Head of caudate nucleus (tissue), 42 donors: ENCODE measurements at regions not wholly inside any gene's neighbourhood (a gene's known extent, or its start where the extent isn't known, plus 50 kb on each side); places are given as distances from the start of the nearest gene placed in this dataset.

ENCODE experiments used
- DNase-seq, 42 donors: peaks; one replicate each; pipeline versions ENCODE4 v3.0.0 to v3.0.0-alpha.2; 2020 to 2021; ENCODE audit warnings: mixed read lengths in 7 of 42
- intact Hi-C: fragments of 100-400 bp; cut with DNase I; formaldehyde crosslinking; loops from one replicate; pipeline ENCODE4 v1.15.0; 2022

DNA sequence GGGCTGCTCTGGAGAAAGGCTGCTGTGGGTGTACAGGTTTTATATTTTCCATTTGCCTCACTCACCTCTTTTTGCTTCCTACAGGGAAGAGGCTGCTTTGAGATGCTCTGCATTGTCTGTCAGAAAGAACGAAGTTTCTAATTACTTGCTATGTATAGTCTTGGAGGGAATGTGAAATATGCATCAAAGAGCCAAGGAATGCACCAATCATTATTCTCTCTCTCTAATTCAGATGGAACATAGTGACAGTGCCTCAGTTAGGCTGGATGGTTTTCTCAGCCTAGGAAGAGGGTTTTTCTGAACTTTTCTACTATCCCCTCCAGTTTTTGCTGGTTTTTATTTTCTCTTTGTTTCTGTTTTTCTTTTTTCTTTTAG is 106.8 kb upstream of the SLC4A4 start:
- peak in 2 of 42 donors; percentile 13 to 26 for DNase-seq
- intact Hi-C loops: no loop called here

DNA sequence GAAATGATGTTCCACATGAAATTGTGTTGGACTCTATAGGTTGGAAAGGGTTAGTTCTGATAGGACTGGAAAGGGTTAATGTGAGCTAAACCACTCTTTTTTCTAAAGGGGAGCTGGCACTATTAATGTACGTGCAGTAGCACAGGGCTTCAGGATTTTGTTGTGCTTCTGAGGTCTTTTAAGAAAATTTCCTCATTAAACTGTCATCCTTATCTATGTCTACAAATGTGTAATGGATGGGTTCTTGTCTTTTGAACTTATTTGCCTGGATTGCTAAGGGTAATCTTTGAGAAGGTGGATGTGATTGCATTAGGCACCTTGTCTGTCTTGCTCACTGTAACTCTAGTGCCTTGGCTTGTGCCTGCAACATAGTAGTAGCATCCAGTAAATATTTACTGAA is 106.0 kb upstream of the SLC4A4 start:
- intact Hi-C loops: no loop called here
- no peak for DNase-seq

DNA sequence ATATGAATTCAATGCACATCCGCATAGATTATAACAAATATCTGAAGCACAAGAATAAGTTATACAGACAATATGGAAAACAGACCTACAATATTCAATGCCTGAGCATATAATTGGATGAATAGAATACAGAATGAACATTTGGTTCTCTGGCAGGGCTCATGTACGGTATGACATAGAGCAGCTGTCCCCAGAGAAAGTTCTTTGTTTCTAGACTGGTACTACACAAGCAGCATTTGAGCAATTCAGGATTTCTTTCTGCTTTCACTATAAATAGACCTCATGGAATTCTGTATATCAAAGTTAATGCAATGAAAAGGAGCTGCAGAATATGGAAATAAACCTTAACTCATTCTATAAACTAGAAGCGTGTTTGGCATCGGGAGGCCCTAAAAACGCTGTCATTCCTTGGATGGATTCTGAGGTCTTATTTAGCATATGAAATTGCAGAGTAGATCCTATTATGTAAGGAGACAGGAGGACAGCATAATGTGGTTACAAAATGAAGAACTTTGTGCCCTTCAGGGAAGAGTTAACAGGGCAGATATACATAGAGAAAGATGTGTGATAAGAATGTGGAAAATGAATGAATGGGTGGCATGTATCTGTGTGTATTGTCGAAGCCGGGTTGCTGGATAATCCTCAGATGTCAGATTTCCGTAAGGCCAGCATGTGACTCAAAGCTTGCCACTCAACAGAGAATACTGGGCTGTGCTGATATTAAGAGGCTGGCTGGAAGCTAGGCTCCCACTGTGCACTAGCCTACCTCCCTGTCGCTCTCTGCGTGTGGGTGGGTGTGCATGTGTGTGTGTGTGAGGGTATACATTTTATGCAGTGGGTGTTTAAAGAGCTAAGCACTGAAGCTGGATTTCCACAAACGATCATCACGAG is 103.3 kb upstream of the SLC4A4 start:
- intact Hi-C loops: no loop called here
- DNase-seq: peak in 40 of 42 donors; percentile 8 to 88 (median 58)

DNA sequence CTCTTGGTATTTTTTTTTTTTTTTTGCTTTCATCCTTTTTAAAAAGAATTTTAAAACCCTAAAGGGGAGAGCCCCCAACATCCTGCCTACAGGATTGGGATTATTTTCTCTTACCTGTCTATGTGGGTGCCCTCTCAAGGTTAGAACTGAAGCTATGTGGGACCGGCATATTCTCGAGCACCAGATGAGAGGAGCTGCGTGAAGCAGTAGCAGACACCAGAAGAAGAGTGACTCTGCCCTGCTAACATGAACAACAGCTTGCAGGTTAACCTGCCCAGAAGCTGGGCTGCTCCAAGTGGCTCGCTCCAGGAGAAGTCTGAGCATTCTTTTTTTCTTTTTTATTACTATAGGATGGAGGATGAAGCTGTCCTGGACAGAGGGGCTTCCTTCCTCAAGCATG is 102.6 kb upstream of the SLC4A4 start:
- DNase-seq: peak in 9 of 42 donors; percentile 5 to 58 (median 37)
- intact Hi-C loops: no loop called here

DNA sequence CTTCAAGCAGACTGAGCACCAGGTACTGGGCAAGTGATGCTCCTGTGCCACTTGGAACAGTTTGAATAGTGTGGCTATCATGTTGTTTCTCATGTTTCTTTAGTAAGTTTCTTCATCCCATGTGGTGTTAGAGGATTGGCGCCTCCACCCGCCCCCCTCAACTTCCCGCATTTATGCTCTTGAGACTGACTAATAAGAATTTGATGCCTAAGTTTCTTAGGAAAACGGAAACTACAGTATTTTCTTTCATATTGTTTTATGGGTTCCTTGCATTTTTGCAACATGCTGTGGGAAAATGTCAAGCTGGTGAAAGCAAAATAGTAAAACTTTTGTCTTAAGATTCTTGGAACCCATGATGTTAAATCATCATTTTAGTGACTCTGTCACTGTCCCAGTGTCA is 101.2 kb upstream of the SLC4A4 start:
- DNase-seq: peak in 3 of 42 donors; percentile 13 to 34 (median 30)
- intact Hi-C loops: no loop called here

DNA sequence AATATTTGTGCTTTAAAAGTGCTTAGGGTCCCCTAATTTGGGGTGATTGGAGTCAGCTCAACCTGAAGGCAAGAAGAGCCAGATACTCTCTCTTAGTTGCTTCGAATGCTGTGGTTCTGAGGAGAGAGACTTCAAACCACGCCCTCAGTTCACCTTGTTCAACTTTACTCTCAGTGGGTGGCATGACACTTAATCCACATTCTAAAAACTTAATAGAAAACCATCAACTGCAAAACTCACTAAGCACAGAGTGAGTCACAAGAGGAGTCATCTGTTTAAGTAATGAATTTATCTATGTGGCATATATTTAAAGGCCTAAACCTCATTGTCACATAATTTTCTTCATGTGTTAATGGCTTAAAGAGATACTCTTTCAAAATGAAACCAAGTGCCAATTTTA is 99.5 kb upstream of the SLC4A4 start:
- peak in 11 of 42 donors; percentile 16 to 75 (median 41) for DNase-seq
- intact Hi-C loops: no loop called here

DNA sequence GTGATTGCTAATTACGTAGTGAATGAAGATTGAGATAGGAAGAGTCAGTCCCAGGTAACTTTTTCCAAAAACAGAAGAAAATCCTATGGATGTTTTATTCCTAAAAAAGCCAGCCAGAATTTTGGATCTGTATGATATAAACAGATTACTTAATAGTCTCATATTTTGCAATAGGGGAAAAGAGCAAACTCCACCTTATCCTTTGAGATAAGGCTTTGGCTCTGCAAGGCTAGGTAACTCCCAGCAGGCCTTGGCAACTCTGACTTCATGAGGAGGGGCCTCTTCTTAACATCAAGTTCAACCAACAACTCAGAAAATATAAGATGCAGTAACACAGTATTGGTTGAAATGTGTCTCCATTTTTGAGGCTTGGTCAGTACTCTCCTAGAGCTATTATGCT is 98.7 kb upstream of the SLC4A4 start:
- intact Hi-C loops: no loop called here
- no peak for DNase-seq

DNA sequence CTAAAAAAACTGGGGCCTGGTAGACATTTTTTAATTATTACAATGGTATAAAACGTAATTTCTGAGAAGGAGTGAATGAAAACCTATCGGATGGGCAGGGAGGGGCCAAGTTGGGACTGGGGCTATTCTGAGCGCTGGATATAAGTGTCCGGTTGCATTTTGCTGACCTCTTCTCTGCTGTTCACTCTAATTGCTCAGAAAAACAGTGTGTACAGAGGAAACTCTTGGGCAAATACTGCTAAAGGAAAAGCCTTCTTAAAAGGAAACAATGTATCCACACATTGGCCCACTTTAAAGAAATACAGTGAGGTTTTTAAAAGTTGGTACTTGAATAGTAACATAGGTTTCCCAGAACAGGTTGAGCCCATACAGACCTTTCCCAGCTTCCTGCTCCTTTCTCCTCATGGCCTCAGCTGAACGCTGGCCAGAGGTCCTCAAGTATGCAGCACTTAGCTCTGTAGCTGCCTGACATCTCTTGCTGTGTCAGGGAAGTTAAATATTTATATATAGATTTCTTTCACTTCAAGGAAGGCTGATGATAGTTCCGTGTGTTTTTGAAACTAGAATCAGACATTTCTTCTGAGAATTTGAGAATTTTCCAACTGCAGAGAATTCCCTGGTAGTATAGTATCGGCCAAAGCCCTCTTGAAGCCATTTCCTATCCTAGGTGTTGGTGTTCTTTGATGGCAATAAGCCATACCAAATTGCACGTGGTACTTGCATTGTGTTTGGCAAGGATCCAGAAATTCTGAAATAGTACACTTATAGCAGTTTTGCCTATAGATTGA is 97.1 kb upstream of the SLC4A4 start:
- intact Hi-C loops: no loop called here
- no peak for DNase-seq

DNA sequence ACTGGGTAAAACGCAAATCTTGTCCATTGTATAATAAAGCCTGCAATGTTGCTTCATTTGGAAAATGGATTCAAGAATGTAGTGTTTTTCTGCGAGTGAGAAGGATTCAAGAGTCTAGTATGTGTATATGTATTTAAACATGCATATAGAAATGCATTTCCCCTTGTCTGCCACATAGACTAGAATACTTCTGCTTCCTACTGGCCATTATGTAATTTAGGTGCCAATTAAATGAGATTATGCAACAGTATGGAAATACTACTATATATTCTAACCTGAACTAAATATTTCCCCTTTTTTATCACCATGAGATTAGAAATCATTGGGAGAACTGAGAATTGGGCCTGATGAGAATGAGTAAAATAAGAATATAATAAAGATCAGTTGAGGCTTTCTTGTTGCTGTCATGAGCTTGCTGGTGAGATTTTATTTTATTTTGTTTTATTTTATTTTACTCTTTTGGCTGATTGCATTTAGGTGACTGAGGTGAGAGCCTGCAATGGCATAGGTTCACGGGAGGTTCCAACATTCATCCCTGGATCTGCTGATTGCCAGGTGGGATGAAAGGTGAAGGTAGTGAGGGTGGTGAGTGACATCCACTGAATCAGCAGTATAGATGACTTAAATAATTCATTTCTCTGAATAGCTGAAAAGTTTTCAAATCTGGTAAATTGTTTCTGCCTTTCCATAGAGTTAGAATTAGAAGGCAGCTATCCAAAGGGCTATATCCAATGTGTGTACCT is 95.6 kb upstream of the SLC4A4 start:
- intact Hi-C loops: no loop called here
- DNase-seq: peak in 14 of 42 donors; percentile 22 to 73 (median 49)

DNA sequence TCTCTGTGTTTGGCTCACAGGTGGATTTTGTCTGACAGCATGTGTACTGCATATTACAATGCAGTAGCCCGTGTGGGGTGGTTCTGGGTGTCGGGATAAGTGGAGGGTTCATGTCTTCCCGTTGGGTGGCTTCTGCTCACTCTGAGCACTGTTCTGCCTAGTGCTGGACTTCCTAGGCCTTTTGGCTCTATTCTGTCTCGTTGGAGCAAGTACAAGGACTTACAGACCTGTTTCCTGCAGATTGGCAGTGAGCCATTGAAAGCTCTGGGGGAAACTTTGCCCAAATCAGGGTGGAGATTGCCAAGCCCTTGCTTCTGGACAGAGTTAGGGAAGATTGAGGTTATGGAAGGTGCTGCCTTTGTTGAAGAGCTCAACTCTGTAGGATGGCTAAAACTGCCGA is 91.1 kb upstream of the SLC4A4 start:
- peak in 2 of 42 donors; percentile 18 to 31 for DNase-seq
- intact Hi-C loops: no loop called here

DNA sequence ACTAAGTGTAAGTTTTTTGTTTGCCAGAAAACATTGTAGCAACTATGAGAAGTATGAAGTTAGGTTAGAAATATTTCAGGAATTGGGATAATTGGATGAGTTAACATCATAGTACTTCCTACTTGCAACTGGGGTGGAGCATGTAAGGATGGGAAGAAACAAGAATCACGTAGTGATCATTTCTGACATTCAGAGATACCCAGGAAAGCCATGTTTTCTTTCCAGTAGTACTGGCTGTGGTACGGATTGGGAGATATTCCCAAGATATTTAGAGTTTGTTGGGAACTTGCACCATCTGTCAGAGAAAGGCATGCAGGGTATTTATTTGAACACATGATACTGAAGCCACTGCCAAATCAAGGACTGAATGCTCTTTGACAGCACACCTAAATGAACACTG is 87.6 kb upstream of the SLC4A4 start:
- no peak for DNase-seq
- intact Hi-C loops: no loop called here

DNA sequence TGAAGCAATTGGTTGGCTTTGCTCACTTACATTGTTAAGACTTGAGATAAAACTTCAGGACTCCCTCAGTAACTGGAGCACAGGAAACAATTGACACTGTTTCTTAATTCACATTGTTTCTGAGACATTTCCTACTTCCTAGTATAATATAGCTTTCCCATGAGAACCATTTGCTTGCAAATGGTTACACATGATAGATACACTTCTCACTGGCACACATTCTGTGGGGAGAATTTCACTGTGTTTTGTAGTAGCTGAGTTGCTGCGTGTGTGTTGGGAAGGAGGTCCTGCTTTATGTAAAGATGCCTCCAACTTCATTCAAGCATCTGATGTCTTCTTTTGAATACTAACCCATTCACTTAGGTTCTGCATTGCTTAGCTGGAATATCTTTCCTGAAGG is 85.3 kb upstream of the SLC4A4 start:
- intact Hi-C loops: no loop called here
- DNase-seq: no peak

DNA sequence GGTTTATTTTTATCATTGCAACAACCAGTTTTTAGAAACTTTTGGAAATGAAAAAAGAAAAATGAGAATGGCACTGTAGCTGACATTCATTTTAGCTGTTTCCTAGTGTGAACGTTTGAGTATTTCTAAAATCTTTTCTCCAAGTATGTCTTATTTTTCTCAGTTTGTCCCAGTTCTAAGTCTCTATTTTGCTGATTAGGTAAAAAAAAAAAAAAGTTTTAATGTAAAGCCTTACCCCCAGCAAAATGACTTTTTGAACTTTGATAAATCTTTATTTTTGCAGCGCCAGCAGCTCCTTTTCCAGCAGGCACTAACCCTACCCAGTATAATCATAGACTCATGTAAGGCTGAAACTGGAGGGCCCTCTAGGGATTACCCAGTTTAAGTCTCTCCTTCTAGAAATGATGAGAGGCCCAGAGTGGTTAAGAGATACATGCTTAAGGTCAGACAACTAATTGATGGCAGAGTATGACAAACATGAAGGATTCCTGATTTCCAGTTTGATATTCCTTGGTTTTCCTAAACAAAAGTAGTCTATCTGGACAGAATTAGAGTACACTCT is 84.3 kb upstream of the SLC4A4 start:
- intact Hi-C loops: no loop called here
- DNase-seq: peak in 1 of 42 donors; percentile 49

DNA sequence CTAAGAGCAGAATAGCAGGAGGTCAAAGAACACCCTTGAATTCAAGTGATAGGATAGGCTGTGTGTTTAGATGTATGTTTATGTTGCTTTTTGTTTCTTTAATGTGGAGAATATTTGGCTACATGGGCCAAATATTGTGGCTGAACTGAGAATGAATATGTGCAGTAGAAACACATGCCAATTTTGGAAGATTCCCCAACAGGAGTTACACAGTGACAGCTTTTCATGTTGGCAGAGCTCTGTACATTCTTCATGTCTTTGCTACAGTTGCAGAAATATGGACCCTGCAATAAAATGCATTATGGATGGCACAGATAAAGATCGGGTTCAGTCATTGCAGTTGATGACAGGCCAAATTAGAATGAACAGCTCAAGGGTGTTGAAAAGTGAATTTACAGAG is 82.8 kb upstream of the SLC4A4 start:
- intact Hi-C loops: no loop called here
- DNase-seq: no peak

DNA sequence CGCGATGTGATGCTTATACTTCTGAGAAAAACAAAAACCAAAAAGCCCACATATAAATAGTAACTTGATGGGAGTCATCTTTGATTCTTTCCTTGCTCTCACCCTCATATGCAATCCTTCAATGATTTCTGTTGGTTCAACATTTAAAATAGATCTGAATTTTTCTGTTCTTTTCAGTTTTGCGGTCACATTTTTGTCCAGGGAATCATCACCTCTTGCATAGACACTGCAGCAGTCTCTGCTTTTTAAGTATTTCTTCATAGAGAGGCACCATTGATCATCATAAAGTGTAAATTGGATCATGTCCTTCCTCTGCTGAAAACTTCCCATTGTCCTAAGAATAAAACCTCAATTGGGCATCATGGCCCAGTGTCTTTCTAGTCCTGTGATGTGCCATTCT is 81.1 kb upstream of the SLC4A4 start:
- intact Hi-C loops: no loop called here
- DNase-seq: no peak

DNA sequence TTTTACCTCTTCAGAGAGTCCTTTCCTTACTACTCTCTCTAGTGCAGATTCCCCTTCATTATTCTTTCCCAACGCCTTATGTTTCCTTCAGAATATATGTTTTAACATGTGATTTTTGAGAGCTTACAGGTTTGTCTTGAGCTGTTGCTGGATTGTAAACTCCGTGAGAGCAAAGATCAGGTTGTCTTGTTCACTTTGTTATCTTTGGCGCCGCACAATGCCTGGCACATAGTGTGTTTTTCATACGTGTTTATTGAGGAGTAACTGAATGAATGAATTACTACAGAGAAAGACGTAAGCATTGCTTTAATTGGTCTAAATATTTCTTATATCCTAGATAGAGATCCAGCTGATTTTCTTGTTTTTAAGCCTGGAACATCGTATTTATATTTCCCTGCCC is 80.5 kb upstream of the SLC4A4 start:
- intact Hi-C loops: no loop called here
- DNase-seq: no peak

DNA sequence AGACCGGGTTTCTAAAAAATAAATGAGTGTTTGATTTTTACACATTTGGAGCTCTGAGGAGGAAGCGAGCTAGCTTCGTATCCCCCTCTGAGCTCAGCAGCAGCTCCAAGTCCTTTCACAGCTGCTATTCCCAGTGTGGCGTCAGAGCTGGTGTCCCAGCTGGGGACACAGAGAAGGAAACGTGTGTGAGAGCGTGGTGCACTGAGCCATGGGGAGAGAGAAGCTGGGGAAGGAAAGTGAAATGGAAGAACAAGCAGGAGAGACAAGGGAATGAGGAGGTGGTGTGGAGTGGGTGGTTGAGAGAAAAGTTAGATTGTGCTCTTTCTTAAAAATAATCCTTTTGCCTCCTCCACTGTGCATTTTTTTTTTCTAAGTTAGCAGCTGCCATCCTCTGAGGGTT is 79.5 kb upstream of the SLC4A4 start:
- intact Hi-C loops: no loop called here
- peak in 40 of 42 donors; percentile 27 to 85 (median 62) for DNase-seq

DNA sequence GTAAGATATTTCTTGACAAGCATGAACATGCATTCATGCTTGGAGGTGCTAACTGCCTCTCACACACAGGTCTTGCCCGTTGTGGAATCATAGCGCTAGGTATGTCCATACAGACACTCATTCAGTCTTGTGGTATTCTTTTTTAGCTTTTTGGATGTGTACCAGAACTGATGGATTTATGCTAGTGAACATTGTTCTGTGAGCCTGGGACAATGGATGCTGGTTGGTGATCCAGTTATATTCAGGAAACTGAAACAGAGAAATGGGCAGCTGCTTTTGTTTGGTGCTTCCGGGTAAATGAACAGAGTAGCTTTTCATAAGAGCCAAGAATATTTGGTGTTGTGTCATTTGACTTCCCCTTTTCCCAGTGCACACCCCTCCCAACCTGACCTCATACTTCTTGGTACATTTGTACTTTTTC is 78.9 kb upstream of the SLC4A4 start:
- intact Hi-C loops: no loop called here
- DNase-seq: peak in 9 of 42 donors; percentile 19 to 66 (median 41)

DNA sequence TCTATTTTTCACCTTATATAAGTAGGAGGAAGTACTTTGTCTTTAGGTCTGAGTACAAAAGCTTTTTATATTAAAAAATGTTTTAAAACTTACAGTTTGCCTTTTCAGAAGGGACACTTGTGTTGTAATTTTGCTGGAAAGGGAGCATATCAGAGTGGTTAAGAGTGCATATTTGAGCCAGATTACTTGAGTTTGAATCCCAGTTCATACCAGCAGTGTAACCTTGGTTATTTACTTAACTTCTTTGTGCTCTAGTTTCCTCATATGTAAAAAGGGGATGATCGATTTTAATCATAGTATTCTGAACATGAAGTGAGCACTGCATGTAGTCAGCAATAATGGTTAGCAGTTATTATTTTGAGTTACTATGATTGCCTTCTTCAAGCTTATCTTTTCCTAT is 78.3 kb upstream of the SLC4A4 start:
- intact Hi-C loops: no loop called here
- DNase-seq: no peak
